ENCODE measurements at regions not wholly inside any gene's neighbourhood (a gene's known extent, or its start where the extent isn't known, plus 50 kb on each side); places are given as distances from the start of the nearest gene placed in this dataset.

DNA sequence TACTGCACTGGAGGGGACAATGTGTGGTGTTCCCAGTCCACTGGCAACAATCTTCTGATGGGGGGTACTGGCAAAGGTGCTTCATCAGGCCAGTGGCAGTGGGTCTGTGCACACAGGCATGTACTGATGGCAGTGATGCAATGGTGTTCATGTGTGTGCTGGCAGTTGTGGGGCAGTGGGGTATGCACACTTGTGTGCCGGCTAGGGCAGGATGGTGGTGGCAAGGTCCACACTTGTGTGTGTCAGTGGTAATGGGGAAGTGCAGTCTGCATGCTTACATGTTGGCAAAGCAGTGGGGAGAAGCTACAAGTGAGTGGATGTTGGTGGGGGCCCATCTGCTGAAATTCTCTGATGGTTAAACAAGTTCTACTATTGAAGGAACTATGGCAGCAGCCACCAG is 504.6 kb upstream of the ZNF462 start:
- no peak for DNase-seq

DNA sequence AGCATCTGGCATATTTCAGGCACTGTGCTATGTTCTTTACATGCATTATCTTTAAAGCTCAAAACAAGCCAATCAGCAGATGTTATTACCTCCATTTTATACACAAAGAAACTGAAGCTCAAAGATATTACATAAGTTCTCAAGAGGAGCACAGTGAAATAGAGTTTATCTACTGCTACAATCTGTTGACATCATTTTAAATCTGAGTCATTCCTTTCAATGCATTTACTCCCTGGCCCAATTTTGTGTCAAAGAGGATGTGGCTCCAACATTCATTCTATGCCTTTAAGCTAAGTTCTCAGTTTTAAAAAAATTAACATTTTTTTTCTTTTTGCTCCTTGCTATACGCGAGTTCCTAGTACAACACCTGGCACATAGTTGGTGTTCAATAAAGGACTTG is 486.3 kb upstream of the ZNF462 start:
- no peak for DNase-seq

DNA sequence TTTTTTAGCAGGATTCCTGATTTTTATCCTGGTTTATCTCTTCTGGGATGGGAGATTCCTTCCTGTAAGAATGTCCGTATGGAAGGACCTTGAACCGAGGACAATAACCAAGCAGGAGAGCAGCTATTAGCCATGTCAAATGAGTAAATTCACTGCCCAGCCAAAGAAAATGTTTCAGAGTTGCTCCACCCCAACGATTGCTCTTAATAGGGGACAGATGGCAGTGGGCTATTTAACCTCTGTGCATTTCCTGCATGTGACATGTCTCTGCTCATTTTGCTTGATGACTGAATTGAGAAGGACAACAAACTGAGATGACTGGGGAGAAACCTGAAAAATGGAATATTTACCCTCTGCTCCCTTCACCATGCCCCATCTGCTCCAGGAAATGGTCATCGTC is 479.9 kb upstream of the ZNF462 start:
- DNase-seq = no peak

DNA sequence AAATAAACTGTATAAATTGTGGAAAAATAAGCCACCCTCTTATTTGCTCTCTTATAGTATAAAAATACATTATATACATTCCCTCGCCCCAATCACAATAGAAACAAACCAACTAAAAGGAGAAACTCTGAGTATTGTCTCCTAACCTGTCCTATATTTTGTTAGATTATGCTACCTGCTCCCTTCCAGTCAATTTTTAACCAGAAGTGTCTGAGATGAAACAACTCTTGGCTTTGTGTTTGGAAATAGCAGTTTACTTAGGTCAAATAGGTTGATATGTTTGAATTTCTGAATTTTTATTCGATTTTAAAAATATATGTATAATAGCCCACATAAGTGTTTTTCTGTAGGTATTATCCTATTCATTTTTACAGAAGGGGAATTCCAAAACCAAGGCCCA is 475.0 kb upstream of the ZNF462 start:
- no peak for DNase-seq

DNA sequence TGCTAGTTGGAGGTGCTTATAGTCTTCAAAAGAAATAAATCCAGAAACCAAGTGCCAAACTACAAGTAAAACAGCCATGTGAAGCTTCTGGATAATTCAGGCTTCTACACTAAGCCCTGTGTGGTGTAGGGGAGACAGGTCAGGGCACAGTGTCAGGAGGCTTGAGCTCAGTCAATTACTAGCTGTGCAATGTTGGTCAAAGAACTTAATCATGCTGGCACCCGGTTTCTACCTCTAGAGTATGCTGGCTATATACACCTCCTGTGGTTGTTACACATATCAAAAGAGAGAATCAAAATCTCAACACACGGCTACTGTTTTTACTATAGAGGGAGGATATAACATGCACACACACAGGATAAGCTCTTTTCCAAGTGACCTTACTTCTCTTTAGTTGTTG is 469.7 kb upstream of the ZNF462 start:
- DNase-seq = no peak

DNA sequence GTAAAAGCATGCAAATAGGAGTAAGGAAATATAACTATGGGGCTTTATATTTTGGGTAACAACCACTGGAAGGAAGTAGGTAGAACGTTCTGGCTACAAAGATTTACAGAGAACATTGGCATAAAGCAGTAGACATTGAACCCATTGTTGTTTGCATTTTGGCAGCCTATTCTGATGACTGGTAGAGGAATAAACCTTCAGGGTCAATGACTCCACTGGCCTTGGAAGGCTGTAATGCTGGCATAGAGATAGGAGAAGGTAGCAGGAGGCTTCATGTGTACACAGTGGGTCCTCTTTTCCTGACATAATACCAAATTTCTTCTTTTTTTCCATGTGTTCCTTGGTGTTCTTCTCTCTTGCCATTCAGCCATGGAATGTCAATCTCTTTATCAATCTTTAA is 462.8 kb upstream of the ZNF462 start:
- DNase-seq = no peak

DNA sequence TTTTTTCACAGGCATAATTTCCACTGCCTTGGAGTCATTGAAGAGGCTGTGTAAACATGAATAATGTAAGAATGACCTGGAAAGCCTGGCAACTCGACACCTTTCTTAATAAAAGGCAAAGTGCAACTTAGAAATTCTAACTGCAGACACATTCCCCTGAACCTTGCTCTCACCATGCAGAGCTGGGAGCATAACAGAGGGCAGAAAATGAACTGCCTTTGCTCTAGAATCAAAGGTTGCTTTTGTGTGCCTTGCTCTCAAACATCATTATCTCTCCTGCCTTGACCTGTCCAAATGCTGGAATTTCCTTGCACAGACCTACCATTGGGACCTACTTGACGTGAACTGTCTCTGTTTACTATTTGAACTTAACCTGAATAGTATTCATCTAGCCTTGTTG is 462.0 kb upstream of the ZNF462 start:
- DNase-seq = no peak

DNA sequence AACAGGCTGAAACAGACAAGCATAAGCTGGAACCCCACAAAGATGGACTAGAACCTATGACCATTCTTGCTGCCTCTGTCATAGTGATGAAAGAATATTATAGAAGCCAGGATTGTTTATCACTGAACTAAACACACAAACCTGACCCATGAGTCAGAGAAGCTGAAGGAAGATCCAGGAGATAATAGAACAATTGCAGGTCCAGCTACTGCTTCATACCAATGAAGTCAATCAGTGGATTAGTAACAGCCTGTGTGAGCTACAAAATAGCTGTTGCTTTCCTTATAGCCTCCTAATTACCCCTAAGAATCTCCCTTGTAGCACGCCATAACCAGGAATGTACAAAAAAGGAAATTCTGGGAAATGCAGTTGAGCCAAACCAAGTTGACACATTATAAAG is 459.9 kb upstream of the ZNF462 start:
- no peak for DNase-seq

DNA sequence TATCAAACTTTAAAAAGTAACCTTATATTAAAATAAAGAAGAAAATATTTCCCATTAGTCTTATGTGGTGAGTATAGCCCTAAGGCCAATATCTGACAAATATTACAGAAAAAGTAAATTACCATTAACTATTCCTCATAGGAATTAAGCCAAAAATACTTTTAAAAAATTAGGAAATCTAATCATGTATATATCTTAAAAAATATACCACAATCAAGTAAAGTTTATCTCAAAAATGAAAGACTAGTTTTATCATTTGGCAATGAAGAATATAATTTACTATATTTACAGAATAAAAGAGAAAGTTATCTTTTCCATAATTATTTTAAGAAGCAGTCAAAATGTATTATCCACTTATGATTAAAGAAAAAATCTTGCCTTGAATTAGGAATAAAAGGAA is 458.8 kb upstream of the ZNF462 start:
- DNase-seq = no peak

DNA sequence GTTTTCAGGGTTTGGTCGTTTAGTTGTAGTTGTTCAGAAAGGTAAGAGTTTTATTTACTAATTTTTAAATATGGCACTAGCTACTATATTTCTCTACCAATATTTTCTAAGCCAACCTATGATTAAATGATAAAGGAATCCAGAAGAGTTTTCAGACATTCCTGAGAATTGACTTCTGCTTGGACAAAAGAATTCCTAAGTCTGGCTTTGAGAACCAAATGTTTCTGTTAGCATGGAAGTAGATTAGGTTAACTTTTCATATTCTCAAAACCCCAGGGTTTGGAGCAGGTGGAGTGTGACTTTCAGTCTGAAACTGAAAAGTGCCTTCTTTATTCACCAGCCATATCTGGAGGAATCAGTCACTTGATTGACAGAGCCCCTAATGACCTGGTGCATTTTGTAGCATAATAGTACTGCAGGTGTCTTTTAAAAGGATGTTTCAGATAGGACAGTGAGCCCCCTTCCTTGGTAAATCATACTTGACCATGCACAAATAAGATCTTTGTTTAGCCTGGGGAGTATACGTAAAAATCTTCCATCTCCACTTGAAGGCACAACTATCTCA is 457.0 kb upstream of the ZNF462 start:
- DNase-seq = no peak

DNA sequence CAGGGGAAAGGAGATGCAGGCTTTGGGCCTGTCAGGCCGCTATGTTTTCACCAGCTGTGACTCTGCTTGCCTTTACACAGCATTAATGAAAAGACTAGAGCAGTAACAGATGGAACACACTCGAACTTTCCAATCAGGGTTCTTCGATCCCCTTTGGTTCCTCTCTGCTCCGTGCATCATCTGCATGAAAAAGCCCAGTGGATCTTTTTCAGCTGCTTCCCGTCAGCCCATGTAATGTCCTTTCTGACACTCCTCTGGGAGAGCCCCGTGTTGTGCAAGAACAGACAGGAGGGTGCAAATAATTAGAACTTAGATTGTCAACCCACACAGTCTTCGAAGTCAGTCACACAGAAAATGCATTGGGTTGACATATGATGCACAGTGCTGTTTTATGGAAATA is 448.9 kb upstream of the ZNF462 start:
- DNase-seq = no peak

DNA sequence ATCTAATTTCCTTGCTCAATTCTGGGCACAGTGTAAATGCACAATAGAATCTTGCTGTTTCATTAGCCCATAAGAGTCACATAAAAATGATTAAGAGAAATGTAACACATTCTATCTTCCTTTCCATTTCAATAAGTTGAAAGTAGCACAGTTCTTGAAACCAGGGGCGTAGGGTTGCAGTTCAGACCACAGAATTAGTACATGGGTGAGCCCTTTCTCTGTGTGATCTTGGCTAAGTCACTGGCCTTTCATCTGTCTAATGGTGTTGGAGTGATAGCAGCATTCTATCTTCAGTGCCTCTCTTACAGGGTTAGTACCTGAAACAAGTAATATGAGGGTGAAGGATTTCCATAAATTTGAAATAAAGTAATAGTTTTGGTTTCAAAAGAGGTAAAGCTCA is 445.3 kb upstream of the ZNF462 start:
- no peak for DNase-seq

DNA sequence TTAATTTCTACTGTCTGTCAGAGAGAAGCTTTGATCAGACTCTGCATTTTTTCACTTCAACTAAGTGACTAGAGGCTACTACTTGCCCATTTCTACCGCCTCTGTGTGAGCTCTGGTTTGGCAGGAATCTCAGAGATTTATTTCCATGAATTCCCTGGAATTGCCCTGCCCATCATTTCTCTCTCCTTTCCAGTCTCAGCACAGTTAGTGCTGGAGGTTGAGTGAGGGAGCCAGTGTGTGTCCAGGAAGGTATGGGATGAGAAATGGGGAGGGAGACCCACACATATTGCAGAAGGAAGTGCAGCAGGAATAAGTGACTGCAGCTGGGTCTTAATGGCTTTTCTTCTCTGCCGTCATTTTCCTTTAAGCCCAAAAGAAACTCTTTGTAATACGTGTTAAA is 443.1 kb upstream of the ZNF462 start:
- no peak for DNase-seq

DNA sequence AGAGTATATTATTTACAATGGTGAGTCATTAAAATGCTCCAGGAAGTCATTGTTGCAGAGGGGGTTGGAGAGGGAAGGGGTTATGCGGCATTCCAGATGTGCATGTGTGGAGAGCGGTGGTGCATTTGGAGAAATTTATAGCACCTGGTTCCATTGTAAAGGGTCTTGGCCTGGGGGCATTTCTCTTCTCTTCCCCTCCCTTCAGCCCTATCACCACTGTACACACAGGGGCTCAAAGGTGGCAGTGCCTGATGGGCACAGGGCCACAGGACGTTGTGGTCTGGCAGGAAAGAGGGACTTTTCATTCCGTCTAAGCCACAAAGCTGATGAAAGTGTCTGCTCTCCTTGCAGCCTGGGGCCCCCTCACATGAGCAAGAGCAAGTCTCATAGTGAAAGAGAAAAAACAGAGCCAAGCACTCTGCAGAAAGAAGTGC is 442.4 kb upstream of the ZNF462 start:
- peak; percentile 9 for DNase-seq

DNA sequence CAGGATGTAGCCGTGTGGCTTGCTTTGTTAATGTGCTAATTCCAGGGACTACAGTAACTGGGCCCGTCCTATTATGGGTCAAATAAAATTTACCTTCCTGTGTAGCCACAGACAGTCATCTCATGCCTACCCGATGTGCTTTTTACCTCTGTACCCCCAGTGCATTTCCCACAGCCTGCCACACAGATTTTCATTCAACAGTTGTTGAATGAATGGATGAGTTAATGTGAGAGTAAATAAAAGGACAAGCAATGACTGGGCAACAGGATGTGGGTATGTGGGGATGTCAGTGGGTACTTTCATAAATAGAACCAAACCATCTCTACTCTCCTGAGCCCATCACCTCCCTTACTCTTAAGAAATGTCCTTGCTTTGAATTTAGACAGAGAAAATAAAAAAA is 441.2 kb upstream of the ZNF462 start:
- DNase-seq = no peak

DNA sequence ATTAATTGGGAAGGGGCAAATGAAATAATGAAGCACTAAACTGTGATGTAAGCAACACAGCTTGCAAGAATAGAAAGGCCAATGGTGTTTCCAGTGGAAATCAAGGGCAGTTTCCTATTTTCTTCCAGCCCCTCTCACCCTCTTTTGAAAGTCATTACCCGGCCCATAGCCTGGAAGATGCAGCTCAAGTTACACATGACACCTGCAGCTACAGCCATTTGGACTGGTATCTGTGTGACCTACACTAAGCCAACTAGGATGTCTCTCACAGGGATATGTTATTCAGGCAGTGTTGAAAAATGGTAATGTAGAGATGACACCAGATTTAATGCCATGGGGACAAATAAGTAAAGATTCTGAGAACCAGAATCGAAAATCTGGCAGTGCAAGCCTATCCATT is 439.4 kb upstream of the ZNF462 start:
- no peak for DNase-seq

DNA sequence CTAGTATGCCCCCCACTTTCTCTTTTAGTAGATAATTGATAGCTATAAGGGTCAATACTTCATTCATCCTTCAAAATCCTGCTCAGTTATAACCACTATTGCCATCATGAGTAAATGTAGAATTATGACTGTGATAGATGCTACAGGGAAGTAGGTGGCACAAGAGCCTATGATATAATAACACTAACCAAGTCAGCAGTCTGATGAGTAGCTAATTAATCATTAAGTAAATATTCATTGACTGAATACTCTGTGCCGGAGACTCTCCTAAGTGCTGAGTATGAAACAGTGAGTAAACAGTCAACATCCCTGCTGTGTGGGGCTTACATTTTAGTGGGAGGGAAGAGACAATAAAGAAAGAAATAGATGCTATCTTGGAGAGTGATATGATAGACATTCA is 430.3 kb upstream of the ZNF462 start:
- no peak for DNase-seq

DNA sequence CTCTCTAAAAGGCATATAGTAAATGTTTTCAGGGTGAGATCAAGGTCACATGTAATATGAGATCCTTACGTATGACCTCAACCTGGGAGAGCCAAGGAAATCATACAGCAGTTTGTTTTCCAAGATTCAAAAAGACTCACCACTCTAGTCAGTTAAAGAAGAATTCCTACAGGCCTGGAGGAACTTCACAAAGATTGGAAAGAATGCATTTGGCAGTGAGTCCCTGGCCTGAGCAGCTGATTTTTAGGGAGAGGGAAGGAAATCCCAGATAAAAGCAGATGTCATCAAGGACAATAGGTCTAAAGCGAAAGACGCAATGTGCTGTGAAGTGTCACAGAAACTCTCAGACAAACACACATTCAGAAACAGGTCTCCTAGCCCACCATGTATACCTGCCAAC is 424.0 kb upstream of the ZNF462 start:
- DNase-seq = no peak

DNA sequence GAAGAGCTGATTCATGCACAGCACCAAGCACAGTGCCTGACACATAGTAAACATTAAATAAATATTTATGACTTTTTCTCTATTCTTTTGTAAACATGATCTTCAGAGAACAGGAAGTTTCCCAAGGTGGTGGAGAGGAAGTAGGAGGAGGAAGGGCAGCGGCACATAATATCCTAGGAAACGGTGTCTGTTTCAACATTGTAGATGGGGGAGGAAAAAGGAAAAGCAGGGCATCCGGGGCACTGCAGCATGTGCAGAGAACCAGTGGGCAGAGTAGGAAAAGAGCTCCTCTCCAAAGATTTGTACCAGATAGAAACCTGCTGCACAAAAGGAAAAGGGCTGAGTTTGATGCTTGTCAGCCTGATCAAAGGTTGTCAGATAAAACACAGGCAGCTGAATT is 421.7 kb upstream of the ZNF462 start:
- DNase-seq = no peak

DNA sequence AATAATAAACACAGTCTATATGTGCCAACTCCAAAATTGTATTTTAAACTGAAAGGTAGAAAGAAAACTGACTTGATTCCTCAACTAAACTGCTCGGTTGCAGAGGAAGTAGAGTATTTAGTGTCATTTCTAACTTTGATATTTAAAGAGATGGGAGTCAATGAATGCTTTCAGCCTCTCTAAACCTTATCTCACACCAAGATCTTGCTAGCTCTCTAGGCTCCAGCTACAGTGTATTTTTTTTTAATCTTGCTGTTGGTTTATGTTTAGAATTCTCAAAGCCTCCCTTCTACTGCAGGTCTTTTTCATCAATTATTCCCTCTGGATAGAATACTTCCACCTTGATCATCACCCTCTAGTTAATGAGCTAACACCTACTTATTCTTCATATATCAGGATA is 419.4 kb upstream of the ZNF462 start:
- no peak for DNase-seq

DNA sequence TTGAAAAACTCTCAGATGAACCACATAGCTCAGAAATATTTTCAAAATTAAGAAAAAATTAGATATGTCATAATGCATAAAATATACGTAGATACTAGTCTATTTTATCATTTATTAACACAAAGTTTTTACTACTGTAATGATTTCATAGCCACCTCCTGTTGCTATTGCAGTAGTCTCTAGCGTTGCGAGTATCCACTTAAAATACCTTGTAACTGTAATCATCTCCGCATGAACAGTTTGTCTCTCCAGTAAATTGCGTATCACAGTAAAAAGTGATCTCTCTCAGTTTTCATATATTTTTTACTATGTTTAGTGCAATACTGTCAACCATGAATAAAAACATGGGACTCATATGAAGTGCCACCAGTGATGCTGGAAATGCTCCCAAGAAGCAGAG is 417.9 kb upstream of the ZNF462 start:
- DNase-seq = no peak

DNA sequence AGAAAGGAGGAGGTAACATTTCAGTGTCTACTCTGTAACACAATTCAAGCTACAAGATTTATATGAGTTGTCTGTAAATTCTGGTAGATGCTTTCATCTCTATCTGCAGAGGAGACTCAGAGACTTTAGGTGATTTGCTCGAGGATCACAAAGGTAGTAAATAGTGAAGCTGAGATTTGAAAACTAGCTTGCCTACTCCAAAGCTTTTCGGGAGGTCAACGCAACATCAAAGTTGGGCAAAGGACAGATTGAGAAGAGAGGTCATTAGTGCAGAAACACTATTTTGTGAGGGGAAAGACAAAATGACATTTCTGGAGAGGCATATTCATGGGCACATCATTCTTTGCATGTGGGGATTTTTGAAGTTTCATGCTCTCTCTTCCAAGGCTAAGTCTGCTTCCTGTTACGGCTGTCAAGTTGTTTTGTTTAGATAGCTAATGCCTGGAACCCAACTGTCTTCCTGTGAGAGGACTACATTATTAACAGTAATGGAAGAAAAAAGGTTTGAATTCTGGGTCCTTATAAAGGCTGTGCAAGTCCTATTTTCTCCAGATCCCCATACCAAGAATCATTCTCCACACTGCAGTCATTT is 413.5 kb upstream of the ZNF462 start:
- DNase-seq = no peak

DNA sequence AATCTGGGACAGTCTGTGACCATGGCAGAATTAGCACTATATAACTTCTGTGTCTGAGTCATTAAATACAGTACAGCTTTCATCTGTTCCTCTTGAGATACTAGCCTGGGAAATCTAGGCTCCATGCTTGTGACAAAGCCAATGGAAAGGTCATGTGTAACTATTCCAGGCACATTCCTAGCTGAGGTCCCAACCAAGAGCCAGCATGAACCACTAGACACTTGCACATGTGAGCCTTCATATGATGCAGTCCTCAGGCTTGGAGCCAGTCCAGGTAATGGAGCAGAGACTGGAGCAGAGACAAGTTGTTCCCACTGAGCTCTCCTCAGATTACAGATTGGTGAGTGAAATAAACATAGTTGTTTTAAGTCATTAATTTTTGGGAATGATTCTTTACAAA is 412.4 kb upstream of the ZNF462 start:
- DNase-seq = no peak

DNA sequence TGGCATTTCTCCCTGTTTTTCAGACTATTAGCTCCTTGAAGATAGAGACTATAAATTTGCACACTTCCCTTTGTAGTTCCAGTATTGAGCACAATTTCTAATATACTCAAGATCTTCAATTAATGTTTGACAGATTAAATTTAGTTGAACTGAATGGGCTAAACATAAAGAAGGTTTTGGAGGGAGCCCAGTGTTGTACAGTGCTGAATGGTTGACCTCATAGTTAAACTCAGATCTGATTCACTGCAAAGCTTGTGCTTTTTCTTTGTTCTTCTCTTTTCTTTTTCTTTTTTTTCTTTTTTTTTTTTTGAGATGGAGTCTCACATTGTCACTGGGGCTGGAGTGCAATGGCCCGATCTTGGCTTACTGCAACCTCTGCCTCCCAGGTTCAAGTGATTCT is 411.7 kb upstream of the ZNF462 start:
- no peak for DNase-seq

DNA sequence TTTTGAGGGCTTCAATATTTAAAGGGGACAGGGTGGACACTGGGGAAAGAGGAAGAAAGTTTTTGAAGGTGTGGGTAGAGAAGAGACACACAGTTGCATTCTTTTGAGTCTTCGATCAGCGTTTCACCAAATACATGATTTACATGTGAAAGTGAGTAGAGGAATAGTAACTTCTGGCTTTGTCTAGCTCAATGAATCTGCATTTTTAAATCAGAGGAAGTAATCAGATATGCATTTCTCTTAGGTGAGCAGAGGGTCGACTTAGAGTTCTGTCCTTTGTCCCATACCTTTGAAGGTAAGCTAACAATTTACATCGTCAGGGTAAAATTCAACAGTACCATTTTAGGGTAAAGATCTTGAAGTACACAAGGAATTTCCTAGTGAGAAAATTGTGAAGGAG is 406.4 kb upstream of the ZNF462 start:
- DNase-seq = no peak
